HG03558 (cell line): ENCODE measurements at regions not wholly inside any gene's neighbourhood (a gene's known extent, or its start where the extent isn't known, plus 50 kb on each side); places are given as distances from the start of the nearest gene placed in this dataset.

Experiments
- ATAC-seq: cut with Tn5 transposase; IDR thresholded peaks from one replicate; pipeline ENCODE4 v1.9.1; 2021; ENCODE audit warnings: moderate number of reproducible peaks; ENCODE audit not compliant: unreplicated experiment; ENCODE audit errors: extremely low read depth

DNA sequence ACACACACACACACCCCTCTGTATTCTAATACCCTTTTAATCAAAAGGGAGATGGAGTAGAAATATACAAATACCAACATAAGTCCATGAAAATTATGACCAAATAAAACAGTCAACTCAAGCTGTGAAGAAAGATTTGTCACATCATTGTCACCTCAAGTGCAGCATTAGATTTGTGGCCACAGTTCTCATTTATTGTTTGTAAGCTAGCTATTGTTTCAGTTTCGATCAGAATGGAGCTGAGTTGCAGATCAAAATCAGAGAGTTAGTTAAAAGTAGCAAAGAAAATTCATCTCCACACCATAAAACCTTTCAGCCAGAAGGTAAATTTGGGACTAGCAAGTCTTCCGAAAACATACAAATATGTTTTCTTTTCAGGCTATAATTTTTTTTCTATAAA is 267.7 kb upstream of the LMCD1 start:
- no peak for ATAC-seq

GRCh38 chr3:8236264-8236663 is 265.4 kb upstream of the LMCD1 start:
- no peak for ATAC-seq

DNA sequence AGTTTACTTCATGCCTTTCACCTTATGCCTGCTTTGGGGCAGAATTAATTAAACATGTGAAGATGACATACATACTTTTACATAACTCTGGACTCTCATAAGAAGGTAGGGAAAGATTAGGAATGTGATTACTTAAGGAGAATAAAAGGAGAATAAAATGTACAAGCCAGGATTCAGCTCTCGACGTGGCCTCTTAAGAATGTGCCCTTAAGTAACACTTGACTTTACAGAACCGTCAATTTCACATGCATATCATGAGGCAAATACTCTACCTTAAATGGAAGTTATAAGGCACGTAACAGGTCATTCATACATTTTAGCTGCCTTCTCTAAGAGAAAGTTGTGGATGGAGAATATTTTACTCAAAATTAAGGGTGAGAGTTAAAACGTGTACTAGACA is 263.7 kb upstream of the LMCD1 start:
- no peak for ATAC-seq

GRCh38 chr3:8238432-8238831 is 263.2 kb upstream of the LMCD1 start:
- ATAC-seq = no peak

DNA sequence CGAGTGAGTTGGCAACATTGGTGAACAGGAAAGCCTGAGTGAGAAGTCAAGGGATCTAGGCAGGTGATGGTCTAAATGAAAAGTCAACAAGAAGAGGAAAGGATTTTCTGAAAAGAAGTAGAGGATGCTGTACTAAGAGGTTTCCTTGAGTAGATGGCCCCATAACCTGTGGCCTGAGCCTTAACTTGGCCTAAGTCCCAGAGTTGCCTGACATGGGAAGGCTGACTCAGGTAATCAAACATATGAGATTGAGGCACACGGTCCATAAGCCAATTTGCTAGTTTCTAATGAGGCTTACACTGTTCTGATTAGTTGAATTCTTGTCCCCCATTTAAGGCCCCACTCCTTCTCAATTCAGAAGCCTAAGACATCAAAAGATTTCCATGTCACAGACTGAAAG is 262.5 kb upstream of the LMCD1 start:
- no peak for ATAC-seq

DNA sequence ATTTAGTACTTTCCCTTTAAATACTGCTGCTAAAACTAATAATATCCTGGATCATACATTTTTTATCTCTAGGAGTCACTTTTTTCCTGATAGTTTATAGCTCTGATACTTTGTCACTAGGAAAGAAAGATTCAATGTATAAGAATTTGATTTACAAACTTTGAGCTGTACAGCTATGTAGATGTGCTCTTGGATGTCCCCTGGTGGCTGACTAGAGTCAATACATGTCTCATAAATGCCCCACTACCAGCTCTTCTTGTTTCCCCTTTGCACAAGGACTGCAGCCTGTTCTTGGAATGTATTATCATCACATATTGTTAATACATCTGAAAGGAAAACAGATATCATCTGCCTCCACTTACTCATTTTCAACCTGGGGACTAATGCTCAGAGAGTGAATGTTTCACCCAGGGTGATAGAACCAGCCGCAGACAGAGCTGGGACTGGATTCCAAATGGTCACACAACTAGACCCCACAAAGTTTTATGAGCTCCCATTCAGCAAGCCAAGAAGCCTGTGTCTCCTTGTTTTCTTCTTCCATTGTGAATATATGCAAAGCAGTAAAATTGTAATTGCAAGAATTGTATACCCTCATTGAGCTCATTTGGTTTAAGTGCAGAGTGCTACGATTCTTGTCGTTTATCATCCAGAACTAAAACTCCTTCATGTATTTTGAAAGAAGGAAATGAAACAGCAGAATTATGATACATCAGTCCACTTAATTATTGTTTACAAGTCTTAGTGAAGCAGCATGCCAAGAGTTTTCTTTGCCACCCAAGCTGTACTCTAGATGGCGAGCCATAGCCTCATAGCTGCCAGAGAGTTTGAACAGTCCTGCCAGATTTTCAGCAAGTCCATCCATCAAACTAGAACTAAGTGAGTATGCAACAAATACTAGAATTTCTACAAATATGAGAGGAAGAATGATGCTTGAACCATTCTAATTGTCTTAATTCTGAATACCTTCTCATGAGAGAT is 261.6 kb upstream of the LMCD1 start:
- peak; percentile 77 for ATAC-seq

DNA sequence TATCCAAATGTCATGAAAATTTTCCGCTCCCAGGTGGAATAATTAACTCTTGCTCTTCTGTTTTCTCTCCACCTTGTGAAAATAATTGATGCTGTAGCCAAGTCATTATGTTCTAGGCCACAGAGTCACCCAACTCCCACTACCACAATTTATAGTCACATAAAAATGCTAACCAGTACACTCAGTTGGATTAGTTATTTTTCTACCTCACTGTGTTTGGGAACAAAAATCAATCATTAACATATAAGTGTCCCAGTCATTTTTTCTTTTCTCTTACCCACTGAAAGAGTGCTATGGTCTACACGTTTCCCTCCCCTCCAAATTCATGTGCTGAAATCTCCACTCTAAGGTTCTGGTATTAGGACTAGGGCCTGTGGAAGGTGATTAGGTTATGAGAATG is 255.6 kb upstream of the LMCD1 start:
- no peak for ATAC-seq

GRCh38 chr3:8253201-8253600 is 248.4 kb upstream of the LMCD1 start:
- no peak for ATAC-seq

GRCh38 chr3:8254489-8254888 is 247.1 kb upstream of the LMCD1 start:
- ATAC-seq = no peak

- no peak for ATAC-seq
These were observed 245.9 kb upstream of the LMCD1 start for GRCh38 chr3:8255725-8256124.

GRCh38 chr3:8256441-8257071 is 245.1 kb upstream of the LMCD1 start:
- ATAC-seq = no peak

- ATAC-seq = no peak
These were observed 240.6 kb upstream of the LMCD1 start for GRCh38 chr3:8261018-8261417.

GRCh38 chr3:8266730-8267131 is 234.9 kb upstream of the LMCD1 start:
- ATAC-seq = no peak

DNA sequence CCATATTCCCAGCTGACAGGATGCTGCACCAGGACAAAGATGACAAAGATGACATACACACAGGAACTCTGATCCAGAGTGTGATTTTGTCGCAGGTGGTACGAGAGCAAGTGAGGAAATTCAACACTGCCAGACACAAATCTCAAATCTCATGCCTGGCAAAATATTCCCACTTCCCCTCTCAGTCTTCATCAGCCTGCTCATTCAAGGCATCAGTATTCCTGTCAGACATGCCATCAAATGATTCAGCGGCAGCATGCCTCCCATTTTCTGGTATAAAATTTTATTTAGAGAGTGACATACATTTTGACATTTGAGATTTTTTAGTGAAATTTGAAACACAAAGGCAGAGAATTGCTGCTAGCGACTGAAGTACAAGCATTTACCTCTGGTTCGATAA is 228.1 kb upstream of the LMCD1 start:
- no peak for ATAC-seq

GRCh38 chr3:8276056-8276455 is 225.6 kb upstream of the LMCD1 start:
- ATAC-seq = no peak

DNA sequence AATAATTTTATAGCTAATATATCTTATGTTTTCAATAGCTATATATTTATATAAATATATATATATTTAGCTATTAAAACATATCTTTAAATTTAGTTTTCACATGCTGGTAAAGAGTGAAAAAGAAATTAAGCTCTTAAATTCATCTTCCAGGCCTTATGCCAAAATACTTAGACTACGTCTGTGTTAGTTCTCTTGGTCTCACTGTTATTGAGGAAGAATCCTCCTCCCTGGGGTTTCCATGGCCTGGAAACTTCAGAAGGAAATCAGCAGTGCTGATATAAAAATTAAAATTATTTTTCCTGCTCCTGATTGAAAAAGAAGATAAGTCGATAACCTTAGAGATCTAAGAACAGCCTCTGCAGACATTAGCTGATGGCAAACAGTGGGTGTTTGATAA is 225.1 kb upstream of the LMCD1 start:
- no peak for ATAC-seq

DNA sequence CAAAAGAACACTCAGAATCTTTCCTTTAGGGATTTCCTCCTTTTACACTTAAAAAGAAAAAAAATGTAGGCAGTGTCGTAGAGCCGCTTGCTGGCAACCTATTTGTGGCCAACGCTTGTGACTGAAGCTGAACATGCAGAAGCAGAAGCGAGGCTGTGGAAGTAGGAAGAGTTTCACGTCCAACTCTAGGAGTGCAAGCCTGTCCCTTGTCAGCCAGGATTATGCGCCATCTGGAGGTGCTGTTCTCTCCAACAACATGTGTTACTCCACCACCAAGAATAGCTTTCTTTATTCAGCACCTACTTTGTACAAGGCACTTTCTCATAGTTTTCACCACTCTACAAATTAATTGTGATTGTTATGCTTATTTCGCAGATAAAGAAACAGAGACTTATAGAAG is 223.2 kb upstream of the LMCD1 start:
- ATAC-seq = no peak

- ATAC-seq = no peak
These were observed 222.1 kb upstream of the LMCD1 start for GRCh38 chr3:8279476-8279875.

DNA sequence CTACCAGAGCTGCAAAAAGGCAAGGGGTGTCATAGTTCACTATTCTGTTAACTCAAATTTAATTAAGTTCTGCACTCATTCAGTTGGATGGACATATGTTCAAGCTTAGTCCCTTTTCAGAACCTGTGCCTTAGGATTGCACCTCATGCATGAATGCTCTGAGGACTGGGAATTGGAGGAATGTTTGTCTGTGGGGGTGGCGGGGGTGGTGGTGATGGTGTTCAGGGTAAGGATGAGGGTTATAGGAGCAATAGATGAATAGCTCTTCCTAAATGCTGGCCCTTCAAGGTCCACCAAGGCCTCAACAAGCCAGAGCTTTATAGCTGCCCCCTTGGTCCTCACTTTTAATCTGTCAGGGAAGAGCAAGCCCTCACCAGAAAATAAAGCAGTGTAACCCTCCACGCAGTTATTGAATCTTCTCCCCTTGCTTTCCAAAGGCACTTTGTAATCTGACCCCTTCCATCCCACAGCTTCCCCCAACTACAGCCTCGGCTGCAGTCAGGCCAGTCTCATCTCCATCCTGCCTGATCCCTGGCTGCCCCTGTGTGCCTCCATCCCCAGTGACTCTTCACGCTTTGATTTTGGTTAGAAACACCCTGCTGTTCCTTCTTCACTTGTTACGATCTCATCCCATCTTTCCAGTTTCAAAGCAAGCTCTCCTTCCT is 221.6 kb upstream of the LMCD1 start:
- no peak for ATAC-seq

DNA sequence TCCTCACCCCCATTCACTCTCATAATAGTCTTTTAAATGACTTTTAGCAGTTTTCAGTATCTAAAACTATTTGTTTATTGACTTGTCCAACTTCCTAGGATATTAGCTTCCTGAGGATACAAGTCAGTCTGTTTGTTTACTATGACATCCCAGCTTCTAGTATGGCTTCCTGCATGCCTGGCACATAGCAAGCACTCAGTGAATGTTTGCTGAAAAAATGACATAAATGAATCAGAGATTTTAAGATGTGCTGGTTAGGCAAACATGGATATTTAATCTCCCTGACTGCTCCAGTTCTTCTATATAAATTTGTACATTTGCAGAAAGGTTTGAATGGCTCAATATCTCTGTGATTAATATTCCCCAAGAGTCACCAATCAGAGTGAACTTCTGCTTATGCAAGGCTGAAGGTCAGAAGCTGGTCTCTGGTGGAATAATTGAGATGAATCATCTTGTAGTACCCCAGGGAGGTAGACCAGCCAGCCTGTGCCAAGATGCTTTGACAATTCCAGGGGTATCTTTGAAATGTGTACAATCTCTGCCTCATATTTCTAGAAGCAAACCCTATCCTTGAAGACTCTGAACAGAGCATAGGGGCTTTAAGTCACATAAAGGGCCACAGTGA is 219.0 kb upstream of the LMCD1 start:
- no peak for ATAC-seq

DNA sequence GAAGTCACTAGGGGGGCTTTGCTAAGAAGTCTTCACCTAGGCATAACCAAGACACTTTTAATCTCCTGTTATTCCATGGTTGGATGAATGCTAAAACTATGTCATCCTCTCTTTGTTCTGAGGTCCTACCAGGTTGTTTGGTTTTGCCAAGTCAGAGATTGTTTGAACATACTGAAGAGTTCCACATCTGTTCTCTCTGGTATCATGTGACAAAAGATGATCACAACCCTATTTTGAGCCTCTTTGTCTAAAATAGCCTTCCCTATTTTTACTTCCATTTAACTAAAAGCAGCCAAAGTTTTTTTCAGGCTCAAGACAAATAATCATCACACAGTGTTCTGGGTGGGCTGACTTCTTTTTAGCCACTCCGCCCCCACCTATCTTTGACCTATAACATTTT is 218.4 kb upstream of the LMCD1 start:
- no peak for ATAC-seq
